Osteoblast (primary cell): ENCODE measurements at regions not wholly inside any gene's neighbourhood (a gene's known extent, or its start where the extent isn't known, plus 50 kb on each side); places are given as distances from the start of the nearest gene placed in this dataset.

Experiments used
- DNase-seq: peaks from one replicate; pipeline ENCODE4 v3.0.0; 2011; ENCODE audit warnings: low spot score, mixed read lengths; ENCODE audit not compliant: insufficient read length; ENCODE audit errors: missing footprints
- H2AFZ ChIP-seq: 2 replicates; pipeline ENCODE4 v1.6.0; 2011; ENCODE audit warnings: mild to moderate bottlenecking, low read length
- H3K27ac ChIP-seq: 2 replicates; pipeline ENCODE4 v1.5.1; 2011; ENCODE audit warnings: mild to moderate bottlenecking, low read depth, low read length, moderate library complexity
- H3K27me3 ChIP-seq: 2 replicates; pipeline ENCODE4 v1.6.0; 2012; ENCODE audit warnings: mild to moderate bottlenecking, control low read depth, inconsistent platforms, low read length, moderate library complexity; ENCODE audit not compliant: insufficient read depth
- H3K36me3 ChIP-seq: 2 replicates; pipeline ENCODE4 v1.5.1; 2011; ENCODE audit warnings: mild to moderate bottlenecking, low read length, control low read depth, moderate library complexity; ENCODE audit not compliant: insufficient read depth
- H3K4me1 ChIP-seq: 2 replicates; pipeline ENCODE4 v1.5.1; 2011; ENCODE audit warnings: mild to moderate bottlenecking, low read length, control low read depth, moderate library complexity; ENCODE audit not compliant: insufficient read depth
- H3K4me2 ChIP-seq: 2 replicates; pipeline ENCODE4 v1.6.0; 2011; ENCODE audit warnings: mild to moderate bottlenecking, low read length; ENCODE audit not compliant: insufficient read depth
- H3K4me3 ChIP-seq: fragments of 200-600 bp; sonication (generic); 3 replicates; pipeline ENCODE4 v1.5.1; 2012; ENCODE audit warnings: mild to moderate bottlenecking, low read length, inconsistent platforms; ENCODE audit not compliant: insufficient read depth
- H3K79me2 ChIP-seq: 2 replicates; pipeline ENCODE4 v1.6.0; 2012; ENCODE audit warnings: mild to moderate bottlenecking, low read length, control low read depth, inconsistent platforms; ENCODE audit not compliant: insufficient read depth
- H3K9me3 ChIP-seq: 2 replicates; pipeline ENCODE4 v1.5.1; 2011; ENCODE audit warnings: low read depth, low read length, control low read depth
- H4K20me1 ChIP-seq: 2 replicates; pipeline ENCODE4 v1.6.0; 2012; ENCODE audit warnings: mild to moderate bottlenecking, low read length, control low read depth; ENCODE audit not compliant: insufficient read depth
- TF ChIP-seq, protein P1 (sequence below): IDR thresholded peaks from 2 replicates; pipeline ENCODE4 v1.5.1; 2011; ENCODE audit warnings: mild to moderate bottlenecking, low read depth, low read length, moderate library complexity; ENCODE audit errors: extremely low read depth

- no peak overlapping the region for H3K4me2 ChIP-seq
- TF ChIP-seq, protein P1, sequence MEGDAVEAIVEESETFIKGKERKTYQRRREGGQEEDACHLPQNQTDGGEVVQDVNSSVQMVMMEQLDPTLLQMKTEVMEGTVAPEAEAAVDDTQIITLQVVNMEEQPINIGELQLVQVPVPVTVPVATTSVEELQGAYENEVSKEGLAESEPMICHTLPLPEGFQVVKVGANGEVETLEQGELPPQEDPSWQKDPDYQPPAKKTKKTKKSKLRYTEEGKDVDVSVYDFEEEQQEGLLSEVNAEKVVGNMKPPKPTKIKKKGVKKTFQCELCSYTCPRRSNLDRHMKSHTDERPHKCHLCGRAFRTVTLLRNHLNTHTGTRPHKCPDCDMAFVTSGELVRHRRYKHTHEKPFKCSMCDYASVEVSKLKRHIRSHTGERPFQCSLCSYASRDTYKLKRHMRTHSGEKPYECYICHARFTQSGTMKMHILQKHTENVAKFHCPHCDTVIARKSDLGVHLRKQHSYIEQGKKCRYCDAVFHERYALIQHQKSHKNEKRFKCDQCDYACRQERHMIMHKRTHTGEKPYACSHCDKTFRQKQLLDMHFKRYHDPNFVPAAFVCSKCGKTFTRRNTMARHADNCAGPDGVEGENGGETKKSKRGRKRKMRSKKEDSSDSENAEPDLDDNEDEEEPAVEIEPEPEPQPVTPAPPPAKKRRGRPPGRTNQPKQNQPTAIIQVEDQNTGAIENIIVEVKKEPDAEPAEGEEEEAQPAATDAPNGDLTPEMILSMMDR = no peak
- H3K27me3 ChIP-seq = no peaks in the 10 kb centered on the region
- H3K27ac ChIP-seq = no peak overlapping the region
- H2AFZ ChIP-seq = no peak overlapping the region
- no peaks in the 10 kb centered on the region for H3K36me3 ChIP-seq
- no peaks in the 10 kb centered on the region for H4K20me1 ChIP-seq
- H3K79me2 ChIP-seq = no peaks in the 10 kb centered on the region
- H3K4me1 ChIP-seq = no peaks in the 10 kb centered on the region
- no peak for DNase-seq
- no peaks in the 10 kb centered on the region for H3K9me3 ChIP-seq
- H3K4me3 ChIP-seq = no peak overlapping the region
Measured at GRCh38 chr4:164488114-164488513, 265.8 kb upstream of the SMIM31 start.

GRCh38 chr4:164501074-164501473 is 252.9 kb upstream of the SMIM31 start:
- no peaks in the 10 kb centered on the region for H3K27me3 ChIP-seq
- no peaks in the 10 kb centered on the region for H3K36me3 ChIP-seq
- TF ChIP-seq, protein P1 = no peak
- no peak overlapping the region for H3K27ac ChIP-seq
- no peak for DNase-seq
- H3K9me3 ChIP-seq = no peaks in the 10 kb centered on the region
- no peaks in the 10 kb centered on the region for H3K79me2 ChIP-seq
- no peak overlapping the region for H3K4me3 ChIP-seq
- no peaks in the 10 kb centered on the region for H4K20me1 ChIP-seq
- no peak overlapping the region for H3K4me2 ChIP-seq
- no peak overlapping the region for H2AFZ ChIP-seq
- H3K4me1 ChIP-seq = no peaks in the 10 kb centered on the region

DNA sequence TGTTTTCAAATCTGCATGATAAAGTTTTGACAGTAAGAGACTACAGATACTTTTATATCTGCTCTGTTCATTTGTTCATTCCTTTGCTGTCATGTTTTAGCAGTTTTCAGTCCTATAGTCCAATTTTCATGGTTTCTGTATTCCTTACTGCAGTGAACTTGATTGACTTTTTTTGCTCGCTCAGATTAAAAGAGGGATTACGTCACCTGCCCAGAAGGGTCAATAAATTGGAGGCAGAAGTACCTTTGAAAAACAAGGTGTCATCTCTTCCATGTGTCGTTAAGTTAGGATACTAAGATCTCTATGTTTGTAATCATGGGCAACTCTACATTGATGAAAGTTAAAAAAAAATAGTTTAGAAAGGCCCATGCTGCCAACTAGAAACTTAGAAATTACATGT is 250.1 kb upstream of the SMIM31 start:
- Histone ChIP-seq H3K4me3 (no peak overlapping the region), H3K9me3 (no peaks in the 10 kb centered on the region), H4K20me1 (no peaks in the 10 kb centered on the region), H3K79me2 (no peaks in the 10 kb centered on the region), H3K4me2 (no peak overlapping the region), H2AFZ (no peak overlapping the region), H3K27ac (no peak overlapping the region), H3K27me3 (no peaks in the 10 kb centered on the region), H3K4me1 (no peaks in the 10 kb centered on the region), H3K36me3 (no peaks in the 10 kb centered on the region)
- DNase-seq = no peak
- TF ChIP-seq, protein P1 = no peak

DNA sequence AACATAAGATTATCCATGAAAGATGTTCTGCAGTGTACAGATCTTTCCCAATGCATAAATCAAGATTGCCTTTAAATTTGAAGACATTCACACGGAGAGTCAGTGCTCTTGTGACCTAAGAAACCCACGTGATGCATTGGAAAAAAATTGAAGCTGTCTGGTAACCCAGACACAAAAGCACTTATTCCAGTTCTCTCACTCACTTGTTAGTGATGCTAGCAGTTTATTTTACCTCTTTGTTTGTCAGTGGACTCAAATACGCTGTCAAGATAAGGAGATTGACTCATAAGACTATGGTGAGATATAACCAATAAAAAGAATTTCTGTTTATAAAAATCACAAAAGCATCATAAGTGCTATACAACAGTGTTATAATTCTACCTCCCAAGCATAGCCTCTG is 245.8 kb upstream of the SMIM31 start:
- Histone ChIP-seq H3K9me3 (no peaks in the 10 kb centered on the region), H3K27me3 (no peaks in the 10 kb centered on the region), H3K27ac (no peak overlapping the region), H3K36me3 (no peaks in the 10 kb centered on the region), H3K4me3 (no peak overlapping the region), H3K4me1 (no peaks in the 10 kb centered on the region), H3K79me2 (no peaks in the 10 kb centered on the region), H4K20me1 (no peaks in the 10 kb centered on the region), H2AFZ (no peak overlapping the region), H3K4me2 (no peak overlapping the region)
- DNase-seq = no peak
- TF ChIP-seq, protein P1 = no peak
